ENCODE measurements at regions not wholly inside any gene's neighbourhood (a gene's known extent, or its start where the extent isn't known, plus 50 kb on each side); places are given as distances from the start of the nearest gene placed in this dataset.

DNA sequence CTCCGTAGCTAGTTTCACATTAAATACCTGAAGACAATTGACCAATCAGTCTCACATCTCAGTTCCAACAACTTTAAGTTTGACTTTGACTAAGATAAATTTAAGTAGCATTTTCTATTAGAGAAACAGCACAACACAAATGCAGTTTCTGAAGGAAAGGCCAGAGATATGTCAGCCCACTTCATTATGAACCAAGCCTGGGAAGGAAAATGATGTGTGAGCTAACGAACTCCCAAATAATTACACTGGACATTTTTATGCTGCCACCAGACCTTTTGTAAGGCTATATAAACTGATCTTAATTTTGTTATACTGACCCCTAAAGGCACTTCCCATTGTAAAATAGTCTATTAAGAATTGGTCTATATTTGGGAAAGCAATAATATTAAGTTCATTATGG is 57.9 kb upstream of the DACH1 start:
- no peak for DNase-seq

DNA sequence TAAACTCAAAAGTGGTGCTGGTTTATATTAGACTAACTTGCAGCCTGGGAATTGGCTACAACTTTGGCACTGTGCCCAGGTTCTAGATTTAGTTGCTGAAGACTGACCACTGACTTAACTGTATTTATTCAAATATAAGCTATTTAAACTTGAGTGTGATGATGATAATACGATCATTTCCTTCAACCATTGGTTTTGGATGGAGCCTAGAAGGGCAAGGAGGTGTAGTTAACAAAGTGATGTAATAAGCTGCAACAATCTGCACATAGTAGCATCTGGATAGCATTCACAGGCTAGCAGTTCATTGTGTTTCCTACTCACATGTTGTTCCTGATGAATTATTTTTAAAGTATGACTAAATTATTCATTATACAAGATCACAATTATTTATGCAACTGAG is 55.2 kb upstream of the DACH1 start:
- DNase-seq: no peak

Data from DMS153 (cell line).